Stimulated activated CD8-positive, alpha-beta memory T cell treated with anti-CD3 and anti-CD28 coated beads, Interleukin-12 subunit alpha, Interleukin-12 subunit beta, amount 100 ng/mL, for 24 hours (primary cell): ENCODE measurements at regions not wholly inside any gene's neighbourhood (a gene's known extent, or its start where the extent isn't known, plus 50 kb on each side); places are given as distances from the start of the nearest gene placed in this dataset.
"Not testable (repeated sequence)": the region's sequence is repeated elsewhere in the genome, so short reads cannot be mapped to it uniquely, and the experiment has no call there.

Source experiments
- DNase-seq: peaks from one replicate; pipeline ENCODE4 v3.0.0-alpha.2; 2020; ENCODE audit errors: extremely low read depth

DNA sequence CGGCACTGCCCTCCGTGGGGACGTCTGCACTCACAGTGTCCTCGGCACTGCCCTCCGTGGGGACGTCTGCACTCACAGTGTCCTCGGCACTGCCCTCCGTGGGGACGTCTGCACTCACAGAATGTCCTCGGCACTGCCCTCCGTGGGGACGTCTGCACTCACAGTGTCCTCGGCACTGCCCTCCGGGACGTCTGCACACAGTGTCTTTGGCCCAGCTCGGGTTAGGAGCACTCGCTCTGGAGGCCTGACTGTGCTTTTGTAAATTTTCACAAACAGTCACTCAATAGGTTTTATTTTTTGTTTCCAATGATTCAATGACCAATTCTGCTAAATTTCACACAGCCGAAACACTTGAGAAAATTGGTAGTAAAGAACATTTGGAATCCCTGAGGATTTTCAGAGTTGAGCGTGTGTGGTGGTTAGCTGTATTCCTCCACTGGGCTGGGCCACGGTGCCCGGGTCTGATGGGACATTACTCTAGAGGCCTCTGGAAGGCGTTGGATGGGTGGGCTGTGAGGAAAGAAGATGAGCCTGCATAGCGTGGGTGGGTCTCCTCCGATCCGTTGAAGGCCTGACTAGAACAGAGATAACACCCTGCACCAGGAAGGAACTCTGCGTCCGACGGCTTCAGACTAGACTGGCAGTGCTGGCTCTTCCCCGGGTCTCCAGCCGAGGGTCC is 134.8 kb downstream of the RTP5 start:
- no peak for DNase-seq

DNA sequence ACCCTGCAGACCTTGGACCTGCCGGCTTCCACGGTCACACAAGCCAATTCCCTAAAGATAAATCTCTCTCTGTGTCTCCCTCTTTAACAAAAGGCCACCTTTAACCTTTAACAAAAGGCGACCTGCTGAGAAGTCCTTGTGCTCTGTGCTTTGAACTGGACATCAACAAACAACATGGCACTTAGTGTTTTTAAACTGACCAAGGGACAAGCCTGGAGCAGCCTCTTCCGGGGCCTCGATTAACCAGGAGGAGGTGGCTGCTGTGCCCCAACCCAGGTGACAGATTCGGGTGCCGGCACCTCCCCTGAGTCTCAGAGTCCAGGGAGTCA is 135.3 kb downstream of the RTP5 start:
- DNase-seq, result no peak

DNA sequence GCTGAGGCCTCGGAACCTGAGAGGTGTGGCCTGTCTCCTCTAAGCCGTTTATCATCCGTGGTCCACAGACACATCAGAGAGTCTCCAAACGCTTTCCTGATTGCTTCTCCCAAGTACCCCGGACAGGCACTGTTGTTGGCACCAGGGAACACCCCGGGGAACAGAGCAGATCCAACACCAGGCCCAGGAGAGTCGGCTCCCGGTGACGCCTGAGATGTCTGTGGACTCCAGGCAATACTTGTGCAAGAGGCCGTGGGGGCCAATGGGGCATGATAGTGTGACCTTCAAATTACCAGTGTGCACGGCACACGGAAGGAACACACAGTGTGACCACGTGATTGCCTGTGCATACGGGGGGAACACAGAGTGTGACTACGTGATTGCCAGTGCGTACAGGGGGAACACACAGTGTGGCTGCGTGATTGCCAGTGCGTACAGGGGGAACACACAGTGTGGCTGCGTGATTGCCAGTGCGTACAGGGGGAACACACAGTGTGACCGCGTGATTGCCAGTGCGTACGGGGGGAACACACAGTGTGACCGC is 136.6 kb downstream of the RTP5 start:
- DNase-seq, result not testable (repeated sequence)

DNA sequence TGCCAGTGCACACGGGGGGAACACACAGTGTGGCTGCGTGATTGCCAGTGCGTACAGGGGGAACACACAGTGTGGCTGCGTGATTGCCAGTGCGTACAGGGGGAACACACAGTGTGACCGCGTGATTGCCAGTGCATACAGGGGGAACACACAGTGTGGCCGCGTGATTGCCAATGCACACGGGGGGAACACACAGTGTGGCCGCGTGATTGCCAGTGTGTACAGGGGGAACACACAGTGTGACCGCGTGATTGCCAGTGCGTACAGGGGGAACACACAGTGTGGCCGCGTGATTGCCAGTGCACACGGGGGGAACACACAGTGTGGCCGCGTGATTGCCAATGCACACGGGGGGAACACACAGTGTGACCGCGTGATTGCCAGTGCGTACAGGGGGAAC is 139.4 kb downstream of the RTP5 start:
- not testable (repeated sequence) for DNase-seq

DNA sequence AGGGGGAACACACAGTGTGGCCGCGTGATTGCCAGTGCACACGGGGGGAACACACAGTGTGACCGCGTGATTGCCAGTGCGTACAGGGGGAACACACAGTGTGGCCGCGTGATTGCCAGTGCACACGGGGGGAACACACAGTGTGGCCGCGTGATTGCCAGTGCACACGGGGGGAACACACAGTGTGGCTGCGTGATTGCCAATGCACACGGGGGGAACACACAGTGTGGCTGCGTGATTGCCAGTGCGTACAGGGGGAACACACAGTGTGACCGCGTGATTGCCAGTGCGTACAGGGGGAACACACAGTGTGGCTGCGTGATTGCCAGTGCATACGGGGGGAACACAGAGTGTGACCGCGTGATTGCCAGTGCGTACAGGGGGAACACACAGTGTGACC is 140.3 kb downstream of the RTP5 start:
- DNase-seq, result not testable (repeated sequence)

DNA sequence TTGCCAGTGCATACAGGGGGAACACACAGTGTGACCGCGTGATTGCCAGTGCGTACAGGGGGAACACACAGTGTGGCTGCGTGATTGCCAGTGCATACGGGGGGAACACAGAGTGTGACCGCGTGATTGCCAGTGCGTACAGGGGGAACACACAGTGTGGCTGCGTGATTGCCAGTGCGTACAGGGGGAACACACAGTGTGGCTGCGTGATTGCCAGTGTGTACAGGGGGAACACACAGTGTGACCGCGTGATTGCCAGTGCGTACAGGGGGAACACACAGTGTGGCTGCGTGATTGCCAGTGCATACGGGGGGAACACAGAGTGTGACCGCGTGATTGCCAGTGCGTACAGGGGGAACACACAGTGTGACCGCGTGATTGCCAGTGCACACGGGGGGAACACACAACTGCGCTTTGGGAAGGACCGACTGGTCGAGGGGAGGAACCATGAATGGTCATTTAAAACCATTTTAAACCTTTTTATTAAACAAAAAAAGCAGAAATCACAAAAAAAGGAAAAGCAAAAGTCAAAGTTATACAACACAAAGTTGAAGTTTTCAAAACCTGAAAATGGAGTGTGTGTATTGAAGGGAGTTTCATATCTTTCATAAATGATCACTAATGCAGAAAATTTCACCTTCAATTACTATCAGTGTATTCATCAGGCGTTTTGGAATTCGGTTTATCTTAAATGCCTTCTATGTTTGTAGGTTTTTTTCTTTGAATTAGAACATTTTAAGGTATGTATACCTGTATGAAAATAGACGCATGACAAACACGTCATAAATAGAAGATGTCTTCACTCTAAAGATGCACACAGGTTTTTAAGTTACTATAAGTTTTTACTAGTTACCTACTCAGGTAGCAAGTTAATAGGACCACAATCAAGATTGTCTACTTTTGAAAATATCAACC is 141.0 kb downstream of the RTP5 start:
- DNase-seq, result not testable (repeated sequence)

DNA sequence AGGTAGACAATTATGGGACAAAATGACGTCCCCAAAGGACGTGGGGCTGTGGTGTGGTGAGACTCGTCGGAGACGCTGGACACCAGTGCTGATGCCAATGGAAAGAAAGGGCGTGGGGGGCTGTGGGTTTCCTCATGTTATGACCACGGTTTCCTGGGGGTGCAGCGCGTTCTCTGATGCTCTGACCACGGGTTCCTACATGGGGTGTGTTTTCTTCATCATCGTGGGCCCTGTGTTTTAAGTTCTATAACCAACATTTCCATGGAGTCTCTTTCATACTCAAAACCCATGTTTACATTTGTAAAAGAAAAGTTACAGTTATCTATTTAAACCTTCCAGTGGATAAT is 141.6 kb downstream of the RTP5 start:
- DNase-seq, result no peak

DNA sequence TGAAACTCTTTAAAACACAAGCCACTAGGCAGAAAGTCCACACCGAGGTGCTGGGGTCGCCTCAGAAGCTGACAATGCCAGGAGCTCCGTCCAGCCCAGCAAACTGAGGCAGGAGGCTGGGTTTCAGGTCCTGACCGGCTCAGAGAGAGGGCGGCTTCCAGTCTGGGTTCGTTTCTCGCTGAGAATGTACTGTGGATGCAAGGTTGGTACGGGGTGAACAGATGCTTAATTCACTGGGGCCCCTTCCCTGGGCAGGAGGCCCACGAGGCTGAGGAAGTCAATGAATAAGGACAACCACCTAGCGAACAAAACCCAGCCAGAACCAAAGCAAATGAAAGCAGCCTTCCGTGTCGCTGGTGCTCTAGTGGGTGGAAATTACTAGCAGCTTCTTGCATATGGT is 142.0 kb downstream of the RTP5 start:
- no peak for DNase-seq

DNA sequence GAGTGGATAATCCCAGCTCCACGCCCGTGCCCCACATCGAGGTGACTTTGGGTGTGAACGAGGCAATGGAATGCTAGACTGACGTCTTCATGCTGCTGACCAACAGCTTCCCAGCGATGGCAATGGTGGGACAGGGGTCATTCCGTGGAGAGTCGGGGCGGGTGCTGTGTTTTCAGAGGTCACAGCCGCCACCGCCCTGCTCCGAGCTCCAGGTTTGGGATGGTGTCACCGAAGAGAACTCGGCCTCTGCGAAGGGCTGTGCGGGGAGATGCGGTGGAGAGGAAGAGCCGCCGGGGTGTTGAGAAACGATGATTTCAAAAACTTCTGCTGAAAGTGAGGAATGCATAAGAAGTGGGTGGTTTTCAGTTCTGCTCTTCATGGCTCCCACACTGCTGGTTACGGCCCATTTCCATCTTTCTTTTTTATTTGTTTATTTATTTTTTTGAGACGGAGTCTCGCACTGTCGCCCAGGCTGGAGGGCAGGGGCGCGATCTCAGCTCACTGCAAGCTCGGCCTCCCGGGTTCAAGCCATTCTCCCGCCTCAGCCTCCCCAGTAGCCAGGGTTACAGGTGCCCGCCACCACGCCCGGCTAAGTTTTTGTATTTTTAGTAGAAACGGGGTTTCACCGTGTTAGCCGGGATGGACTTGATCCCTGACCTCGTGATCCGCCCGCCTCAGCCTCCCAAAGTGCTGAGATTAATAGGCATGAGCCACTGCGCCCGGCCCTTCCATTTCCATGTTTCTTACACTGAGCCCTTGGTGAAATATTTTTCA is 142.6 kb downstream of the RTP5 start:
- DNase-seq, result no peak

DNA sequence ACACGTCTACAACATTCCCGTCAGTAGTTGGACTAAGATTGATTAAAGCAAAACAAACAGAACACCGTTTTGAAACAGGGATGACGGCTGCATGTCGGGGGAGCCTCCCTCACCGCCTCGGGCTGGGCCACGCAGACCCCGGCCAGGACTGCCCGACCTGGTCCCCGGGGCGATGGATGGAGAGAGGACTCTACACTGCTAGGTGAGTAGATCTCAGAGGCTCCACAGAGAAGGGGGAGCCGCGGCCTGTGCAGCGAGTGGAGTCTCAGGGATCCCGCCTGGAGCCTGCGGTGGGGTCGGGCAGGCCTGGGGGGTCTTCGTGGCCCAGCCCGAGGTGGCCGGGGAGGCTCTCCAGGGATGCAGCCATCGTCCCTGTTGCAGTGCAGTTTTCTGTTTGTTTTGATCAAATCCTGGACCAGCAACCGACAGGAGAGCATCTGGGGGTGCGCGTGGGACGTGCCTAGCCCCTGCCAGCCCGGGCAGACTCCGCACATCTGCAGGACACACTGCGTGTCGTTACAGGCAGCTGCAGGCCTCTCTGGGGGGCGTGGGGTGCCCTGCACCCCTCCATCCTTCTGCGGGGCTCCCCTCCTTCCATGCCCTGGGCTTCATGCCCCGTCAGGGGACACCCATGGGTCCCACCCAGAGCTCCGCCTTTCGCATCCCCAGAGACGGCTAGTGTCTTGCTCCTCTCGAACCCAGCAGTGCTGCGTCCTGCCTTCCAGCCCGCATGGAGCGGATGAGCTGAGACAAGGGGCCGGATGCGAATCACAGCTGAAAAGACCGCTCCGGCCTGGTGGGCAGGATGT is 143.6 kb downstream of the RTP5 start:
- no peak for DNase-seq

DNA sequence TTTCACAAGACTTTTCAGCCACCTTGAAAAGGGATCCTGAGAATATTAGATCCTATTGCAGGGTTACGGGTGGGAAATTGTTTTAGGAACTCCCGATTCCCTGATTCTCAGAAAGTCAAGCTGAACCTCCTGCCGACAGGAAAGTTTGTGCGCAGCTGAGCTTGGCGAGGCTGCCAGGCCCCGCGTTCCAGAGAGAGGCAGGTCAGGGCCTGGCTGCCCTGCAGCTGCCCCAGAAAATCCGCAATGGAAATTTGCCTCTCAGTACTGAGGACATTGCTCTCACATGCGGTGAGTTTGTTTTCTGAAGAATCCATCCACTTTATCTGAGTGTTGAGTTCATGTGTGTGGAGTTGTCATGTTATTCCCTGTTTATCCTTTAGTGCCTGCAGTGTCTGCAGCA is 144.2 kb downstream of the RTP5 start:
- no peak for DNase-seq

DNA sequence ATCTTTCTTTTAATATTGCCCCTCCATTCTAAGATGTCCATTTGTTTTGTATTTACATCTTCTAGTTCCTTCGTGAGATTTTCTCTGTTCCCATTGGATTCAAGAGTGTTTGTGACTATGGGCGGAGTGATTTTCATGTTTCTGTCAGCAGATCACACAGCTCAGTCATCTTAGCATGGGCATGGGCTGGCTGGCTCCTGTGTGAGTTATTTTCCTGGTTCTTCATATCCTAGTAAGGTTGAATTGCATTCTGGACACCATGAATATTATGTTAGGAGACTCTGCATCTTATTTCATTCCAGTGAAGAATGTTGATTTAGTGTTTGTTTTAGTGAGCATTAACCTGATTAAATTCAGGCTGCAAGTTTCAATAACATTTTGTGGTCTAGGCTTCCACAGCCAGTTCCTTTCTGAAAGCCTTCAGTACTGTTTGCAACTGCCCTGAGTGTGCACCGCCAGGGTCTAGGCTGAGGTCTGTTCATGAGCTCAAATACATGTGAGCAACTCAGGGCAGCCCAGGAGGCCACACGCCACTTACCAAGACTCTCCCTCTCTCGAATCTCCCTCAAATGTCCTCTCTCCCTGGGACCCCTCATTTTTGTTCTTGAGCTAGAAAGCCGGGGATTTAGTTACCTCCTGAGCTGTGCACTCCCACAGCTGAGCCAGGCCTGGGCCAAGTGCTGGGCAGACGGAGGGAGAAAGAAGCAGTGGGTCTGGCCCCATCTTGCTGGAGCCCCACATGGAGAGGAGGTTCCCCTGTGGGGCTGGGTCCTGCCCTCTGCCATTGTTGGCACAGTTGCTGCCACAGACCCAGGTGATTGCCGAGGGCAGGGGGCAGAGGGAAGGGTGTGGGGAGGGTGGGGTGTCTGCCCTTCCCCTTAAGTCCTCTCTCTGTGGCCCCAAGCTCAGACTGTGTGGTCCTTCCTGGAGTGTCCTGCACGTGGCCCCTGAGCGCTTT is 145.9 kb downstream of the RTP5 start:
- no peak for DNase-seq

DNA sequence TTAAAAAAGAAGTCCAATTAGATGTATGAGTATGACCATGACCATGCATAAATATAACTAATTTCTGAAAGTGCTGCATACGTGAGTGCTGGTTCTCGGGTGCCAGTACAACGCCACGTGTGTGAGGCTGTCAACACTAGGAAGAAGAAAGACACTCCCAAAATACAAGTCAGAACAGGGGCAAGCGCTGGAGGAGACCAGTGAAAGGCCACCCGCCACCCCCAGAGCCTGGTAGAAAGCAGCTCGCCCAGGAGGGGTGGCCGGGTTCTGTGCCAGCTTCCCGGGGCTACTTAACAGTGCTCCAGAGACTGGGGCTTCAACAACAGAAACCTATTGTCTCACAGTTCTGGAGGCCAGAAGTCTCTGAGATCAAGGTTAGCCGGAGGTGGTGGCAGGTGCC is 147.6 kb downstream of the RTP5 start:
- DNase-seq, result no peak

DNA sequence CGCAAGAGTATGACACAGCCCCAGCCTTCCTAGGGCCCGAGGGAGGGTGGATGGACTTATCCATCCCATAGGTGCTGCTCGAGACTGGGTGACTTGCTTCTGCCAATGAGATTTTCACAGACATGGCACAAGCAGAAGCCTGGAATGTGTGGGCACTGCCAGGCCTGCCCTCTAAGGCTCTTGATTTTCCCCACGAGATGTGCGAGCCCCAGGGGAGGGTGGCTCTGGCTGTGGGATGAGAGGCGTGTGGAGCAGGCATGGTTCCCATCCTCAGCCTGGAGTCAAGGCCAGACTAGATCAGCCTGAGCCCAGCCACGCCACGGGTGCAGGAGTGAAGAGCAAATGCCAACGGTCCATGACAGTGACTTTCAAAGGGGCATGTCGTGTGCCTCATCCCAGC is 148.9 kb downstream of the RTP5 start:
- DNase-seq, result not testable (repeated sequence)

DNA sequence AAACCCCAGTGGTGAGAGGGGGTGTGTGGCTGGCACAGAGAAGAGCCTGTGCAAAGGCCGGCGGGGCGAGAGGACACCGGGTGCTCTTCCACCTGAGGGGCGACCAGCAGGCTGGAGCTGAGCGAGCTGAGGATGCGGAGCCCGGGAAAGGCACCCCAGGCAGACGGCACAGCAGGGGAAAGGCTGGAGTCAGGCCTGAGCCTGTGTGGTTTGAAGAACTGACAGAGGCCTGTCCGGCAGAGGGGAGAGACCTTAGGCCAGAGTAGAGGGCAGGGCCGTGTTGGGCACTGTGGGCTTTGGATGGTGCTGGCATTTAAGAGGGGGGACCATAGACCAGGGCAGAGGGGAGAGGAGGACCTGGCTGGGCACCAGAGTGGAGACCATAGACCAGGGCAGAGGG is 149.8 kb downstream of the RTP5 start:
- DNase-seq, result no peak

DNA sequence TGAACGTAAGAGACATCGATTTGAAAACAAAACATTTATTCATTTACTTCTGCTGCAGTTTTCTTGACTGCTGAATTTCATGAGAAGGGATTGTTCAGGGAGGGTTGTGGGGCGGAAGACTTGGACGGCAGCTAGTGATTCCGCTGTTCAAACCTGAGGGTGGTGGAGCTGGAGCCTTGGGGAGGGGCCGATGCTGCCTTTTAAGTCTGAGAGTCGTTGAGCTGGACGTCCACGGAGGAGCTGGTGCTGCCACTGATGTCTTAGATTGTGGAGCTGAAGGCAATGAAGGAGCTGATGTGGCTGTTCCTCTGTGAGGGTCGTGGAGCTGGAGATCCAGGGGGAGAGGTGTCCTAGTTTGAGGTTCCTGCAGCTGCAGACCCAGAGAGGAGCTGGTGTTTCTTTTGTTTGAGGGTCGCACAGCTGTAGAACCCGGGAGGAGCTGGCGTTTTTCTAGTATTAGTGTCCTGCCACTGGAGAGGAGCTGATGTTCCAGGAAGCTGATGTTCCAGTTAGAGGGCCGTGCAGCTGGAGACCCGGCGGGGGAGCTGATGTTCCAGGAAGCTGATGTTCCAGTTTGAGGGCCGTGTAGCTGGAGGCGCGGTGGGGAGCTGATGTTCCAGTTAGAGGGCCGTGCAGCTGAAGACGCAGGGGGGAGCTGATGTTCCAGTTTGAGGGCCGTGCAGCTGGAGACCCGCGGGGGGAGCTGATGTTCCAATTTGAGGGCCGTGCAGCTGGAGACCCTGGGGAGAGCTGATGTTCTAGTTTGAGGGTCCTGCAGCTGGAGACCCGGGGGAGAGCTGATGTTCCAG is 150.9 kb downstream of the RTP5 start:
- no peak for DNase-seq

DNA sequence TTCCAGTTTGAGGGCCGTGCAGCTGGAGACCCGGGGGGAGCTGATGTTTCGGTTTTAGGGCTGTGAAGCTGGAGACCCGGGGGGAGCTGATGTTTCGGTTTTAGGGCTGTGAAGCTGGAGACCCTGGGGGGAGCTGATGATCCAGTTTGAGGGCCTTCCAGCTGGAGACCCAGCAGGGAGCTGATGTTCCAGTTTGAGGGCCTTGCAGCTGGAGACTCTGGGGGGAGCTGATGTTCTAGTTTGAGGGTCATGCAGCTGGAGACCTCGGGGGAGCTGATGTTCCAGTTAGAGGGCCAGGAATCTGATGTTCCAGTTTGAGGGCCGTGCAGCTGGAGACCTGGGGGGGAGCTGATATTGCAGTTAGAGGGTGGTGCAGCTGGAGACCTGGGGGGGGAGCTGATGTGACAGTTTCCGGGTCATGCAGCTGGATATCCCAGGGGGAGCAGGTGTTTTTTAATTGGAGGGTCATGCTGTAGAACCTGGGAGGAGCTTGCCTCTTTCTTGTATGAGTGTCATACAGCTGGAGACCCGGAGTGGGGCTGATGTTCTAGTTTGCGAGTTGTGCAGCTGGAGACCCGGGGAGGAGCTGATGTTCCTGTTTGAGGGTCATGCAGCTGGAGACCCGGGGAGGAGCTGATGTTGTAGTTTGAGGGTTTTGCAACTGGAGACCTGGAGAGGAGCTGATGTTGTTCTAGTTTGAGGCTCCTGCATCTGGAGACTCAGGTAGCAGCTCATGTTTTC is 153.2 kb downstream of the RTP5 start:
- DNase-seq, result no peak

DNA sequence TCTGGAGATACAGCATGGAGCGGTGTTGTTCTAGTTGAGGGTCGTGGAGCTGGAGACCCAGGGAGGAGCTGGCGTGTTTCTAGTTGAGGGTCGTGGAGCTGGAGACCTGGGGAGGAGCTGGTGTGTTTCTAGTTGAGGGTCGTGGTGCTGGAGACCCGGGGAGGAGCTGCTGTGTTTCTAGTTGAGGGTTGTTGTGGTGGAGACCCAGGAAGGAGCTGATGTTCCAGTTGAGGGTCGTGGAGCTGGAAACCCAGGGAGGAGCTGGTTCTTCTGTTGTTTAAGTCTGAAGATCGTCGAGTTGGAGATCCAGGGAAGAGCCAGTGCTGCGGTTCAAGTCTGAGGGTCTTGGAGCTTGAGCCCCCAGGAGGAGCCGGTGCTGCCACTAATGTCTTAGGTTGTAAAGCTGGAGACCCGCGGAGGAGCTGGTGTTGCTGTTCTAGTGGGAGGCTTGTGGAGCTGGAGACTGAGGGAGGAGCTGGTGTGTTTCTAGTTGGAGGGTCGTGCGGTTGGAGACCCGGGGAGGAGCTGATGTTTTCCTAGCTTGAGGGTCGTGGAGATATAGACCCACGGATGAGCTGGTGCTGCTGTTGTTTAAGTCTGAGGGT is 155.3 kb downstream of the RTP5 start:
- no peak for DNase-seq
